ENCODE measurements at regions not wholly inside any gene's neighbourhood (a gene's known extent, or its start where the extent isn't known, plus 50 kb on each side); places are given as distances from the start of the nearest gene placed in this dataset.

DNA sequence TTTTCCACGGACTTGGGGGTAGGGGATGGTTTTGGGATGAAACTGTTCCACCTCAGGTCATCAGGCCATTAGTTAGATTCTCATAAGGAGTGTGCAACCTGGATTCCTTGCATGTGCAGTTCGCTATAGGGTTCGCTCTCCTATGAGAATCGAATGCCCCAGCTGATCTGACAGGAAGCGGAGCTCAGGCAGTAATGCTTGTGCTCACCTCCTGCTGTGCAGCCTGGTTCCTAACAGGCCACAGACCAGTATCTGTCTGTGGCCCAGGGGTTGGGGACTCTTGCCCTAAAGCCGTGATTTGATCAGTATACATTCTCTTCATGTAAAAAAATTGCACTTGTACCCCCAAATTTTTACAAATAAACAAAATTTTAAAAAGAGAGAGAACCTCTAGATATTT is 219.4 kb upstream of the CPNE8 start:
- DNase-seq: no peak

DNA sequence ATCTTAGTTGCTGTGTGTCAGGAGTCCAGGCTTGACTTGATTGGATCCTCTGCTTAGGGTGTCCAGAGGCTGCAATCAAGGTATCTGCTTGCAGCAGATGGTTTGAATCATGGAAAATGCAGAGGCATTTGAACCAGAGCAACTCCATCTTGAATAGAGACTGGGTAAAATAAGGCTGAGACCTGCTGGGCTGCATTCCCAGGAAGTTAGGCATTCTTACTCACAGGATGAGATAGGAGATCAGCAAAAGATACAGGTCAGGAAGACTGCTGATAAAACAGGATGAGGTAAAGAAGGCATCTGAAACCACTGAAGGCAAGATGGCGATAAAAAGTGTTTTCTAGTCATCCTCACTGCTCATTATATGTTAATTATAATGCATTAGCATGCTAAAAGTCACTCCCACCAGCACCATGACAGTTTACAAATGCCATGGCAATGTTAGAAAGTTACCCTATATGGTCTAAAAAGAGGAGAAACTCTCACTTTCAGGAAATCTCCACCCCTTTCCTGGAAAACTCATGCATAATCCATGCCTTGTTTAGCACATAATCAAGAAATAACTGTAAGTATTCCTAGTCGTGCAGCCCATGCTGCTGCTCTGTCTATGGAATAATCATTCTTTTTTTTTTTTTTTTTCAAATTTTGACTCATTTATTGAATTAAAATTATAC is 218.3 kb upstream of the CPNE8 start:
- DNase-seq: no peak

DNA sequence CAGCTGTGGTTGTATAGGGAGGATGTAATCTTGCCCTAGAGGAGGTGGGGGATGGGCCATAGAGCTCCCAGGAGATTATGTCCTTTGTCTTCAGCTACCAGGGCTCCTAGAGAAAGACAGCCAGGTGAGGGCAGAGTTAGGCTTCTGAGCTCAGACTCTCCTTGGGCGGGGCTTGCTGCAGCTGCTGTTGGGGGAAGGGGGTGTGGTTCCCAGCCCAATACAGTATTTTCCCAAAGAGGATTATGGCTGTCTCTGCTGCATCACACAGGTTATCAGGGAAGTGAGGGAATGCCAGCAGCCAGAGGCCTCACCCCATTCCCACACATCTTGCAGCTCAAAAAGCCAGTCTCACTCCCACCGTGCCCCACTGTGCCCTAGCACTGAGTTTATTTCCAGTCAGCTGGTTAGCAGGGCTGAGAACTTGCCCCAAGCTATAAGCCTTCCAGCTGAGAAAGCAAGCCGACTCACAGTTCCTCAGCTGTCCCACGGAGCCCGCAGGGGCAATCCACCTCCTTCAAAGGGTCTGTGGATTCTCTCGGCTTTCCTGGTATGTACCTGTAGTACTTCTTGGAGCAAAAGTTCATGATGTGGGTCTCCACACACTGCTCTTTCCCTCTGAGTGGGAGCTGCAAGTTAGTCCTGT is 217.3 kb upstream of the CPNE8 start:
- no peak for DNase-seq

DNA sequence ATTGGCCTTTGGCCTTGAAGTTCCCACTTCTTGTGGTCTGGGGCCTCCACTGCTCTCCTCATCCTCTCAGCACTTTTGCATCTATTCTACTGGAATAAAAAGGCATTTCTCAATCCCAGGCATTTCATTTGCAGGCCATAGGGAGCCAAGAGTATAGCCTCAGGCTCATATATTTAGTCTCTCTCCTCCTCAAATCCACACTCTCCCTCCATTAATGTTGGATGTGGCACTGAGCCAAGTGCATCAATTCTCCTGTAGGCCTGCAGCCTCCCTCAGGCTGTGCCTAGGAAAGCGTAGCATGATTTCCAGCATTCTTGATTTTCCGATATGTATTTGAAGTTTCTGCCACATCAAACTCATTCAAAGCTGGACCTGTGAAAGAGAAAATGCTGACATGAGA is 211.5 kb upstream of the CPNE8 start:
- DNase-seq: no peak

DNA sequence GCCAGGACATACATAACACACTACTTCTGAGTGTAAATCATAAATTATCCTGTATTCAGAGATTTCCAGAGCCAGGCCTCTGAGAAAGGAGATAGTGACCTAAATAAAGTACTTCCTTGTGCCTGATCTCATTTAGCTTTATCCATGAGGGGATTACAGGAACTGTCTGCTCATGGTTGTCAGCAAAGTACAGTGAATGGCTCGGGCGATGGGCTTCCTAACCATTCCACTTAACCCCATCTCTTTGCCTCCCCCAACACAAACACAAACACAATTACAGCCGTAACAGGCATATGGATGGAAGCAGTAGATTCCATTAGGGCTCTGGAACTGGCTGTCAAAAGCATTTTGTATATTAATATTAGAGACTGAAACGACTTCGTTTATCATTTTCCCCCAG is 206.7 kb upstream of the CPNE8 start:
- DNase-seq: no peak

DNA sequence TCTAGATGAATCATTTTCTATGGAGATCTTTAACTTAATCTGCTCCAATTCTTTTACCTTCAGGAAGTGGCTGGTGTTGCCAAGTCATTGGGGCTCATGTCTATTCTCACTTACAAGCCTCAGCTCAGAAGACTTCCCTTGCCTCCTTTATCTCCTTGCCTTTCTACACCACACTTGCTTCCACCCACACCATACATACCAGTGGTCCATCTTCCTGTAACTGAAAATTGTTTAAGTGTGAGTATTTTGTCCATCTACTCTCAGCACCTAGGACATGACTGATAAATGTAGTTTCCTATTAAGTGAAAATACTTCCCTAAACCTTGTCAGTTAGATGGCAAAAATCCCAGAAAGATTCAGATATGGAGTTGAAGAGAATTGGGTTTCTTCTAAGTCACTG is 199.7 kb upstream of the CPNE8 start:
- no peak for DNase-seq

DNA sequence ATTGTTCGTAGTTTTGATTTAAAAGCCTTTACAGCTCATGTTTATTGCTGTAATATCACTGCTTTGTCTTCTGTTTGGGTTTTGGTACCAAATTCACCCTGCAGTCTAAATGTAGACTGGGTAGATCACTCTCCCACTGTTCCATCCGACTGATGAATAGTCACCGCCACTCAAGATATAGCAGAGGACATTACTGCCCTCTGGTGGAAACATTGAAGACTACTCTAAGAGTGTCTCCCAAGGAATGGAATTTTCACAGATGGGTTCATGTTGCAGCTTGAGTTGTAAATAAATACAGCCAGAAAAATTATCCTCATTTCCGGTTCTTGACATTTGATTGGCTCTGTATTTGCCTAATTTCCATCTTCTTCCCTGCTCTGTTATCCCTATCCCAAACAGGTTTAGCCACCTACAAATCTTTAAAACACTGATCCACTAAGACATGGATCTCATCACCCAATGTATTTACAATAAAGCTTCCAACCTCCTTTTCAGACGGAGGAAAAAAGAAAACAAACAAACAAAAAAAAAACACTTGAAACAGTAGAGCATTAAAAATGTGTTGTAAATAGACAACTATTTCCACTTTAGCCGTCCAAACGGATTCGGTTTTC is 198.3 kb upstream of the CPNE8 start:
- DNase-seq: no peak

DNA sequence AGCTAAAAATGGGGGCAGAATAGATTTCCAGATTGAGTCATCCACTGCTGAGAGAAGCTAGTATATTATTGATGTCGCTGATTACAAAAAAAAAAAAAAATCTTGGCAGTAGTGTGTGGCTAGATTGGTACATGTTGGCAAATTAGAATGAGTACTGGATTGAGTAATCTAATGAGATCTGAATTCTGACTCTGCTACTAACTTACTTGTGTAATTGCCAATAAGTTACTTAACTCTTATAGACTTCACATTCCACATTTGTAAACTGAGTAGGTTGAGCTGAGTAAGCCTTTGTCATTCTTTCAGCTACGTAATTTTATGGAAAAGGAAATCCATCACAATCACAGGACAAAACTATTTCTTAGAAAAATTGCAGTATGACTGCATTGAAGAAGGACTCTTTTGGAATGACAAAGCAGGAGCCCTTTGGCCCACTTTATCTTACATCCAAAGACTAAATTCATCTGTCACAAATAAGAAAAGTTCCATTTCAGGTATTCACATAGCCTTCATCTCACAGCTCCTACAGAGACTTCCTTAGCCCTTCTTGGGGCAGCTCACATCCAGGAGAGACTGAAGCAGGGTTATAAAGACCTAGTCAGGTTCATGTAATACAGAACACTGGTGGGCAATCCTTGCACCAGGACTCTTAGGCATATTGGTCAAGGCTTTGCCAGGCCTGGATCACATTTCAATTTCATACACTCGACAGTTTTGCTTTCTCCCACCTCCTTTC is 197.3 kb upstream of the CPNE8 start:
- no peak for DNase-seq

DNA sequence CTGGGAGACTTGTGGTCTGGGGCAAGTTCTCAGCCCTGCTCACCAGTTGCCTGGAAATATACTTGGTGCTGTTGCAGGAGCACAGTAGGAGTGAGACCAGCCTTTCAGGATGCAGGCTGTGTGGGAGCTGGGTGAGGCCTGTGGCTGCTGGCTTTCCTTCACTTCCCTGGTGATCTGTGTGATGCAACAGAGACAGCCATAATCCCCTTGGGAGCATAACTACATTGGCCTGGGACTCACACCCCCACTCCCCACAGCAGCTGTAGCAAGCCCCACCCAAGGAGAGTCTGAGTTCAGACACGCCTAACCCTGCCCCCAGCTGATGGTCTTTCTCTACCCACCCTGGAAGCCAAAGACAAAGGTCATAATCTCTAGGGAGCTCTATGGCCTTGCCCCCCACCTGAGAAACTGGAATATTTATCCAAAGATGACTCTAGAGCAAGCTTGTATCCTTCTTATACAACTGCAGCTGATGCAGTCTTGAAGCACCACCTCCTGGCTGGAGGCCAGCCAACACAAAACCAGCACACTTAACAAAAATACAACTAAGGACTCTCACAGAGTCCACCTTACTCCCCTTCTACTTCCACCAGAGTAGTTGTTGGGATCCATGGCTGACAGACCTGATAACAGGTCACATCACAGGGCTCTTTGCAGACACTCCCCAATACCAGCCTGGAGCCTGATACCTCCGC is 190.4 kb upstream of the CPNE8 start:
- DNase-seq: no peak

DNA sequence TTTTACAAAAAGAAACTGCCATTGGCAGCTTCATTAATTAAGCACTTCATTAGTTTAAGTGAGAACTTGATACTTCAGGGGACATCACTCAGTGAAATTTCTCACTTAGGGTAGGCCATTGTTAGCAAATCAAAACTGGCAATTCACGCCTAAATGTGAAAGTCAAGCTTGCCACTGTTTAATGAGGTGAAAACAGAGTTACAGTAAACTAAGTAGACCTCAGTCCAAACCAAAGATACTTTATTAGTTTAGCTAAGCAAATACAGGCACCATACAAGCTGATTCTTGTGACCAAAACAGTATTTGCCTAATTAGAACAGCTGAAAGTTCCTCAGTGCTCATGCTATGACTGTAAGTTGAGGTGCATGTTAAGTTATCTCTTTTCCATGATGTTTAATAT is 176.5 kb upstream of the CPNE8 start:
- no peak for DNase-seq

DNA sequence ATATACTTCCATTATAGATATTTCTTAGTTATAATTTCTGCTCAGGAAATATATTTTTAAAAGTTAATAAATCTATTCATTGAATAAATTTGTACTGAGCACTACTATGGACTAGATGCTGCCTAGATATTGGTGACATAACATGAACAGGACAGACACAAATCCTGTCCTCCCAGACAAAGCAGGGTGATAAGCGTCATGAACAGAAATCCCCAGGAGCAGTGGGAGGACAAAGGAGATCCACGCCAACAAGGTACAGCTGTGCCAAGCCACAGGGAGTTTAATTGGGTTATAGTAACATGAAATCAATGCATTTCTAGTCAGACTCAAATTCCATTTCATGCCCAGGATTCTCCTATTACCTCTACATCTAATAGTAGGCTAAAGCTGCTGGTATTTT is 171.8 kb upstream of the CPNE8 start:
- no peak for DNase-seq

DNA sequence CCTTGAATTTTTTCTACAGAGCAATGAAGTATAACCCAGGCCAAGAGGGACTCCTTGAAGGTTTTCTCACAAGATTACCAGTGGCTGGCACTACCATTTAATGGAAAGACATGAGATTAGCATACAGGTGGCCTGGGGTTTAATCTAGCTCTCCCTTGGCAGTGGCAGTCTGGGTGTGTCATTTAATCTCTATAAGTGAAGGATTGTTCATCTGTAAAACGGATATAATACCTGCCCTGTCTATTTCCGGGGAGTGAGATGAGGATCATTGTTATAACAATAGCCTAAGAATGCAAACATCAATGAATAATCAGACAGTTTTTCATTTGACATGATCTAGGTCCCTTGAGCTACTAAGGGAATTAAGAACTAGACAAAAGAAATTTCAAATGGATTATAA is 168.7 kb upstream of the CPNE8 start:
- DNase-seq: no peak

DNA sequence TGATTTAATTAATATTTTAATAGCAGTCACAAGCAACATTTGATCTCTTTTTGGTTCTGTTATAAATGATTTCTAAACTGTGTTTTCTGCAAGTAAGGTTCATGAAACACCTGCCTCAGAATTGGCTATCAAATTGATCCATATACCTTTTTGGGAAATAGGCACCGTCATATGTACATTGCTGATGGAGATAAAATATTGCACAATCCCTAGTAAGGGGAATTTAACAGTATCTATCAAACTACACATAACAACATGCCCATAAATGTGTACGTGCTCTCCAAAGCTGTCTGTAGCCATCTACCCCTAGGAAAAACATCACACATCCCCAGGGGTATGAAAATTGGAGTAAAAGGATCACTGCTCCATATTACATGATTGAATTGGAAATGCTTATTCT is 167.3 kb upstream of the CPNE8 start:
- DNase-seq: no peak

DNA sequence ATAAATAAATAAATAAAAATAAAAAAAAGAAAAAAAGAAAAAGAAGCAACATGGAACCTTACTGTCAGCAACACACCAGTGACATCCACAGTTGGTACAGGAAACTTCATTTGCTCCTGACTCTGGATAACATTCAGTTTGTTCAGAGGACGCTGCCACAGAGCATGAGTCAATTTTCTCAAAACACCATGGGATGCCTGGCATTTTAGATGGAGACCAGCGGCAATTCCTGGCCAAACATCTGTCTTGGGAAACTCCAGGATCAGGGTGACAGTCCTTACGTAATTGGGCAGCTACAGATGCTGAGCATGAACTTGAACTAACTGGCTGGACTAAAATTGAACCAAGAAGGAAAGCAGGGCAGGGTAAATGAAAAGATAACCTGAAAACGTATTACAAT is 166.2 kb upstream of the CPNE8 start:
- no peak for DNase-seq

DNA sequence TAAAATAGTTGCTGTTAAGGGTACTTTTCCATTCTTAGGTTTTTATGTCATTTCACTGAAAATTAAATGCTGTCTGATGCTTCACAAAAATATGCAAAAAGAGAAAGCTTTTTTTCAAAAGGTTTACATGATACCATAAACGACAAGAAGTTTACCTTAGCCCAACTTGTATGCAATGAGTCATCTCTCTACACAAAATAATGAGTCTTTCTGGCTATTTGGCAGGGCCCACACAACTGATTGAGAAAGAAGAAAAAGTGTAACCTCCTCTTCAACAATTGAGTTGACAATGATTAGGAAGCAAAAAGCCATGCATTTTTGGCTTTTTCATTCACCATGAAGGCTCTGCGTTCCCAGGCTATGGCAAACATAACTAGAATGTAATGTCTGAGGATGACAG is 165.4 kb upstream of the CPNE8 start:
- DNase-seq: no peak

DNA sequence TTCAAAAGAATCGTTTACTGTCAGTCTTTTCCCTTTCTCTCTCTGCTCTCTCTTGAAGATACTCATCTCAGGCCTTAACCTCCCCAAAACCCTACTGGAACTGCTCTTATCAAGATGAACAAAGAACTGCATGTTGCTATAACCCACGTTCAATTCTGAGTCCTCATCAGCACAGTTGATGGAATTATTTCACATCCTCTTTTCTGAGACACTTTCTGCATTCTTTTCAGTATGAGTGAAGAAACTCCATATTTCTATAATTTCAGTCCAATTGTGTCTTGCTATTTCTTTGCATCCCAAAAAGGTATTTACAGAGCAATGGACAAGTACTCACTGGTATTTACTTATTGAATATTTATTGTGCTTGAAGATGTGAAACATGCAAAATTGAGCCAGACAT is 160.1 kb upstream of the CPNE8 start:
- DNase-seq: no peak

DNA sequence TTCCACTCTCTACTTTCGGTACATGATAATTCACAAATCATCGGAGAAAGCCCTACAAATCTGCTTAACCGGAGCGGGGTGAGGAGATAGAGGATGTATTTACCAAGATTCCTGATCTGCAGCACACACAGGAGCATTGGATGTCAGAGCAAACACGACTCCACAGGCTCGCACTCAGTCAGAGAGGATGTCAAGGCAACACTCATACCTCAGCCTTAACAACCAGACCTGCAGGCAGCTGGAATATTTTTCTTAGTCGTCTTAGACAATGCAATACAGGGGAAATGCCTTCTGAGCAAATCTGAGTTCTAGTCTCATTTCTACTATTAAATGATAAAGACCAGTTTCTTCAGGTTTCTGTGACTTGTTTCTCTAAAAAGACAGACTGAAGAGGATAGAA is 159.3 kb upstream of the CPNE8 start:
- no peak for DNase-seq

DNA sequence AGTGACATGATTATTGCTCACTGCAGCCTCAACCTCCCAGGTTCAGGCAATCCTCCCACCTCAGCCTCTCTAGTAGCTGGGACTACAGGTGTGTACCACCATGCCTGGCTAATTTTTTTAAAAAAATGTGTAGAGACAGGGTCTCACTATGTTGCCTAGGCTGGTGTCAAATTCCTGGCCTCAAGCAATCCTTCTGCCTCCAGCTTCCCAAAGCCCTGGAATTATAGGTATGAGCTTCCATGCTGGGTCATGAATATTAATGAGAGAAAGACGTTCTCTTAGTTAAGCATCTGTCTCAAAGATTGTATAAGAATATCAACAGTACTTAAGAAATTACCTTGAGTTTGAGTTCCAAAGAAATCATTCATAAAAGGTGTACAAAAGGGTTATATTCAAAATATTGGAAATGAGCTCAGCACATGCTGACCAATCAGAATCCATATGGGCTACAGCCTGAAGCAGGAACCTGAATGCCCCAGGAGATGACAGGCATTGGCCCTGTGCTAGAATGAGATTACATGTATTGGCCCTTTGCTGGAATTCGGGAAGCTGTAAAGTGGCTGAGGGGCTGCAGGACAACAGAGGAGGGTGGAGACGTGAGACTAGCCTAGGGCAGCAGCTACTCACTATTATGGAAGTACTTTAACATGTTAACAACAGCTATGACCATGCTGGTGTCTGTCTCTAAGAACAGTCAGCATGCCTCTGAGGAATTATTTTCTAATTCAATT is 157.0 kb upstream of the CPNE8 start:
- DNase-seq: no peak

DNA sequence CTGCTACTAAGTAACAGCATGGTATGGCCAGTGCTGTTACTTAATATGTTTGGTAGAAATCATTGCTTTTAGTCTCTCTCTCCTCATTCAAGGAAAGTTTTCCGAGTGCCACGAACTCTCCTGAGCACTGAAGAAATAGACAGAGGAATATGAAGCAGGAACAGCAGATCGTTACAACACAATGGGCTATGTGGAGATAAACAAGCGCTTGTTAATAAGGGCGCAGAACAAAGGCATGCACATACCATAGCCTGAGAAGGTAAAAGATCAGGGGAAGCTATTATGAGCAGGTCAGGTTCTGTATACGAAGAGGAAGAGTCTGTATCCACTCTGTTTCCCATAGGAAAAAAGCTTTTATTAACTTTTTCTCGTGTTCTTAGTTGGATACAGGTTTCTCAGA is 156.2 kb upstream of the CPNE8 start:
- no peak for DNase-seq

DNA sequence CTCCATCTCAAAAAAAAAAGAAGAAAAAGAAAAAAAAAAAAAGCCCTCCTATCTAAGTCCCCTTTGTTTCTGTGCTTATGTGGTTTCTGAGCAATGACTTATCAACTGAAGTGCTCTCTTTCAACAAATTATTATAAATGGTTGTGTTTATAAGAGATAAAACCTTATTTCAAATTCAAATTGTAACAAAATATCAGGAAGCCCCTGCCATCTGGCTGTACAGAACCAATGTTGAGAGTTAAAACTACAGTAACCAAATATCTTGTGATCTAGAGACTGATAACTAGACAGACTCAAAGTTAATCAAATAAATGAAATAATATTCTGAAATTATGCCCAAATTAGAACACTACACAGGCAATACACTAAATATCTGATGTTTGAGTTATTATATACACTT is 143.0 kb upstream of the CPNE8 start:
- DNase-seq: no peak

DNA sequence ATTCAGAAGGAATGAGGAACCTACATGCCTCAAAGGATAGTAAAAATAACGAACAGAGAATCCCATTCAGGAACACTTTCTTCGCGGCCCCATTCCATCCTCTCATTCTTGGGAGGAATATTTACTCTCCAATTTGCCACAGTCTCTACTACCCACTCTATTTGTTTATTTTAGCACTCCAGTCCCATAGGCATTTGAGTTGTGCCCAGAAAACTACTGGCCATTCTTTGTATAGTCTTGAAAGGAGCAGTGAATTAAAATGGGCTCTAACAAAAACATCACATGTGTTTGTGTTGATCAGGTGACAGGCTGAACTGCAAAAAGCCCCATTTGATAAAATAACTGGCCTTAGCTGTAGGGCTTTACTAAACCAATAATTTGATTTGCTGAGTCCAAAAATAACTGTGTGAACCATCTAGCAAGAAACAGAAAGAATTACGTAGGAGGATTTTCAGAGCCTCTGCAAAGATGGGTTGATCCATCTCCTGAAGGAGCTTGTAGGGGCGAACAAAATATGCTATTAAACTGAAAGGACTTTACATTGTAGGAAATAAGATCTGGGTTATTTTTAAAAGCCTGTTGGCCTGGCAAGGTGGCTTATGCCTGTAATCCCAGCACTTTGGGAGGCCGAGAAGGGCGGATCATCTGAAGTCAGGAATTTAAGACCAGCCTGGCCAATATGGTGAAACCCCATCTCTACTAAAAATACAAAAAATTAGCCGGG is 142.3 kb upstream of the CPNE8 start:
- no peak for DNase-seq

DNA sequence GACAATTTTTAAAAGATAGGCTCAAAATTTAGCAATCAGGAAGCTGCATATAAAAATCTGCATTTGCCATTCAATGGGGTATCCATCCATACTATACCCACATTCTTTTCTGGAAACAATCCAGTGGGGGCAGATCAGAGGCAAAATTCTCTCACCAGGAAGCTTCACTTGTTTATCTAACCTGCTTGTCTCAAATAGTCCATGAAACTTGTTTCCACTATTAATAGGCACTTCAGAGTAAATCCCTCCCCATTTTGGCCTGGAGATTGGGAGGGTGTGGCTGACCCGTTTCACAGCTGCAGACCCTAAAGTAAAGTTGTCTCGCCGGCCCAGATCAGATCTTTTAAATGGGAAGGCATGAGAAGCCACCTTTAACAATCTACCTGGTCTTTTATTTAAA is 139.4 kb upstream of the CPNE8 start:
- no peak for DNase-seq
